Small intestine (tissue), 7 donors: ENCODE measurements at regions not wholly inside any gene's neighbourhood (a gene's known extent, or its start where the extent isn't known, plus 50 kb on each side); places are given as distances from the start of the nearest gene placed in this dataset.

Experiments used
- DNase-seq, 2 donors: peaks; one replicate each; pipeline versions ENCODE4 v3.0.0 to v3.0.0-alpha.2; 2013
- FAIRE-seq: peaks from 2 replicates; lab custom pipeline; 2012; peaks lifted over from hg19 to GRCh38; lab: Jason Lieb, UNC
- H3K27ac ChIP-seq, 3 donors: one replicate each; pipeline ENCODE4 v1.5.1; 2013; ENCODE audit warnings: low read length in 2 of 3, mild to moderate bottlenecking in 2 of 3, control low read depth in 1 of 3, inconsistent platforms in 1 of 3, low read depth in 1 of 3, moderate library complexity in 1 of 3
- H3K27me3 ChIP-seq, 3 donors: one replicate each; pipeline ENCODE4 v1.6.1; 2013; ENCODE audit warnings: low read length in 3 of 3, inconsistent platforms in 1 of 3; ENCODE audit not compliant: control insufficient read depth in 3 of 3, insufficient read depth in 3 of 3
- H3K36me3 ChIP-seq, 3 donors: one replicate each; pipeline ENCODE4 v1.6.1; 2013; ENCODE audit warnings: low read length in 3 of 3, inconsistent platforms in 1 of 3, low read depth in 1 of 3, mild to moderate bottlenecking in 1 of 3, moderate library complexity in 1 of 3; ENCODE audit not compliant: control insufficient read depth in 3 of 3, insufficient read depth in 2 of 3
- H3K4me1 ChIP-seq, 3 donors: one replicate each; pipeline ENCODE4 v1.6.1; 2013; ENCODE audit warnings: low read length in 2 of 3, inconsistent platforms in 1 of 3, low read depth in 1 of 3, mild to moderate bottlenecking in 1 of 3, moderate library complexity in 1 of 3; ENCODE audit not compliant: control insufficient read depth in 3 of 3, insufficient read depth in 2 of 3
- H3K4me3 ChIP-seq, 3 donors: one replicate each; pipeline ENCODE4 v1.5.1; 2013; ENCODE audit warnings: low read length in 3 of 3, control low read depth in 1 of 3, inconsistent platforms in 1 of 3, low read depth in 1 of 3, mild to moderate bottlenecking in 1 of 3, moderate library complexity in 1 of 3
- H3K9me3 ChIP-seq, 2 donors: one replicate each; pipeline ENCODE4 v1.6.1; 2013; ENCODE audit warnings: low read depth in 1 of 2, low read length in 1 of 2; ENCODE audit not compliant: control insufficient read depth in 2 of 2, insufficient read depth in 1 of 2
- WGBS, 3 donors: extraction: QIAGEN DNeasy Blood & Tissue Kit; methylation state at CpG; one replicate each; pipeline ENCODE4 v1.1.7; 2013; 5-methylcytosine and 5-hydroxymethylcytosine counted together
- donor health status: healthy with polysubstance abuse.
- donor health status: control.
- donor health status: control.
- donor health status: Bipolar disorder and iron deficiency.
- donor health status: healthy.

DNA sequence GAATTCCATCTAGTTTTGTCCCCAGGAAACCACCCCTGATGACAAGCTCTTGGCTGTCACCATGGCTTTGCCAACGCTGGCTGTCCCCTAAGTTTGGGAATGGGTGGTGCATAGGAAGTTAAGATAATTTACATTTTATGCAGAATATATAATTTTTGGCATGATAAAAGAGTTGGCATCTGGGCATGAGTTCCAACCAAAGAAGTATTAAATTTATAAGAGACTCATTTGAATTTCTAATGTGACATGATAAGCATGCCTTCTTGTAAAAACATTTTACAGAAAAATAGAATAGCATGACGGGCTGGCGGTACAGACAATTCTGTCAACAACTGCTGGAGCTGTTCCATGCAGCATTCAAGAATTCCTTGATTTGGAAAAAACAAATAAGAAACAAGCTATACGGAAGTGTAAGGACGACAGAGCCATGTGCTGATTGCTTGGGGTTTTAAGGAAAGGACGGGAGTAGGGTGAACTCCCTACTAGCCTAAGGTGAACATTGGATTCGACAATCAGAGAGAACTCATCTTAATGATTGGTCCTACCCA lies 106.8 kb upstream of the C1orf21 start:
- 88 to 91% (median 88%) methylated on average over 7 of the region's 7 CpGs for WGBS, 3 donors
- H3K27me3 ChIP-seq, result peaks cover 0 to 2% (median 0%) of the 10 kb centered on the region in 3 donors
- no peaks in the 10 kb centered on the region for H3K9me3 ChIP-seq
- H3K4me3 ChIP-seq, result no peak overlapping the region
- FAIRE-seq, result no peak
- H3K27ac ChIP-seq, result no peak overlapping the region
- no peaks in the 10 kb centered on the region for H3K36me3 ChIP-seq
- DNase-seq, result no peak
- H3K4me1 ChIP-seq, result no peaks in the 10 kb centered on the region

DNA sequence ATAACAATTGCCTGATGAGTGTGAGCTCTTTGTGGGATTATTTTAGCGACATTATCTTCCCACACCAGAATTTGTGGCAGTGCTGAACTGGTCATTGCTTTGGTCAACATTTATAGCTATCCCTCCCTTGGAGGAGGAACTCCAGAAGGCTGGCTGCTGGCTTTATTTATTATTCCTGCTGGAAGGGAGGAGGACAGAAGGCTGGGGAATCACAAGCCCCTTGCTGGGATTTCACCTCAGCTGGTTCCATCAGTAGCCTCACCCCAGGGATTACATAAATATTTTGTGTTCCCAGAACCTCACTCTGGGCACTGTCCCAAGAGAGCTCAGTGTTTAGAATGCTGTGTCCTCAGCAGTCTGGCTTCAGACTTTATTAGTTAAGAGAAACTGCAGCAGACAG lies 102.8 kb upstream of the C1orf21 start:
- Histone ChIP-seq H3K4me1 (no peaks in the 10 kb centered on the region), H3K4me3 (no peak overlapping the region), H3K27me3 (peaks cover 0 to 2% (median 0%) of the 10 kb centered on the region in 3 donors), H3K9me3 (peaks cover 0 to 15% of the 10 kb centered on the region in 2 donors), H3K27ac (peak overlapping the region in 1 of 3 donors; percentile 15), H3K36me3 (no peaks in the 10 kb centered on the region)
- FAIRE-seq, result no peak
- DNase-seq, result peak in 1 of 2 donors; percentile 38
- 57 to 63% (median 58%) methylated on average over 1 of the region's 1 CpG for WGBS, 3 donors

DNA sequence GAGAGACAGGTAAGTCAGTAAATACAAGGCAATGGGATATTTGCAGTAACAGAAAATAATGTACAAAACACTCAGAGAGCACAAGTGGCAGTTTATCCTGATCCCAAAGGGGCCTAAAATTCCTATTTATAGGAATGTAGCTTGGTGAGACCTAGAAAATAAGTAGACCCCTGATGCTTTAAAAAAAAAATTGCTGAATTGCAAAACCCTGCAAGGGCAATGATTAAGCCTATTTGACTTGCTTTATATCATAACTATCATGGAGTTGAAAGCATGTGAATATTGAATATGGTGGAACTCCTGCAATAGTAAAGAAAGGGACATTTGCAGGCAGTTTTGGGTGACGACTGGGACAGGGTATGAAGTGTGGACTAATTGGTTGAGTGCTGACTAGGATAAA lies 101.9 kb upstream of the C1orf21 start:
- no peaks in the 10 kb centered on the region for H3K36me3 ChIP-seq
- WGBS, 3 donors, result 83 to 96% (median 93%) methylated on average over 1 of the region's 1 CpG
- H3K4me1 ChIP-seq, result no peaks in the 10 kb centered on the region
- peaks cover 0 to 2% (median 0%) of the 10 kb centered on the region in 3 donors for H3K27me3 ChIP-seq
- DNase-seq, result no peak
- FAIRE-seq, result no peak
- H3K9me3 ChIP-seq, result peaks cover 0 to 23% of the 10 kb centered on the region in 2 donors
- H3K27ac ChIP-seq, result no peak overlapping the region
- H3K4me3 ChIP-seq, result no peak overlapping the region

DNA sequence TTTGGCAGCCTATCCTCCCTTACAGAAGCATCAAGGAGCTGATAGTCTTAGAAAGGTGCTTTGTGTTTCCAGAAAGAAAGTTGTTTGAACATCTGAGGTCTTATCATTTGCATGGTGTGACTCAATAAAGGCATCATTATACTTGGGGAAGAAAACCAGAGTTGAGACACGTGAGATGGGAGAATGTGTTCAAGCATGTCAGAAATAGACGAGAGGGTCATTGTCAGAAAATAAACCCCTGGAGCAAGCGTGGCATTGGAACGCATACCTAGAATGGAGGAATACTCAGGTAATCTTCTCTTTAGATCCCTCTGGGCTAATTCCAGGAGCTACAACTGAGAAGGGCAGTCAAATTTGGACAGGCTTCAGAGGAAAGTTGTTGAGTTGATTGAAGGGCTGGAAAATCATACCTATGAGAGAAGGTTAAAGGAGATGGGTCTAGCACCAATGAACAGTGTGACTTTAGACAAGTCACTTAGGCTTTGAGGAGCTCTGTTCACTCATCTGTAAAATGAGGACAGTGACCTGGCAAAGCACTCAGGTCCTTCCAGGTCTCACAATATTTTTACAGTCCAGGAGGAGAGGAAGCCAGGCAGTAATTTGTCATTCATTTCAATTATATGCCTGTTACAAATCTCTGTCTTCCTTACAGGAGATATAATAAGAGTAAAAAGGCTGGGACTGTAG lies 101.3 kb upstream of the C1orf21 start:
- Histone ChIP-seq H3K36me3 (no peaks in the 10 kb centered on the region), H3K9me3 (peaks cover 0 to 29% of the 10 kb centered on the region in 2 donors), H3K27ac (no peak overlapping the region), H3K4me1 (no peaks in the 10 kb centered on the region), H3K27me3 (peaks cover 0 to 2% (median 0%) of the 10 kb centered on the region in 3 donors), H3K4me3 (no peak overlapping the region)
- FAIRE-seq (no peak), DNase-seq (no peak)
- WGBS, 3 donors, result 89 to 92% (median 90%) methylated on average over 4 of the region's 4 CpGs

DNA sequence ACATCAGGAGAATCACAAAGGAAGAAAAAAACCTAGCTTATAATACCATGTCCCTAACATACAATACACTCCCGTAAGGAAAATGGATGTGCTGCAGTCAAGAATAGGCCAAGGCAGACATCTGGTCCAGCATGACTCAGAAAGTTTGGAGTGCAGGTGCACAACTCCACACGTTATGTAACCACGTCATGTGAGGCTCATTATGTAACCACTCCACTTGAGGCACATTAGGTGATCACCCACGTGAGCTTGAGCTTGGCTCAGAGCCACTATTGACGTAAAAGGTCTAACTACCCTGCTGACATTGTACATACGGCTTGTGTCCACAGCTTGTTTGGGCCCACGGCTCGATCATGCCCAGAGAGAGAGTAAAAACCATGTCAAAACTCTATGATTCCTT lies 99.8 kb upstream of the C1orf21 start:
- peaks cover 0 to 29% of the 10 kb centered on the region in 2 donors for H3K9me3 ChIP-seq
- H3K36me3 ChIP-seq, result no peaks in the 10 kb centered on the region
- 70 to 78% (median 72%) methylated on average over 8 of the region's 8 CpGs for WGBS, 3 donors
- no peaks in the 10 kb centered on the region for H3K4me1 ChIP-seq
- FAIRE-seq, result no peak
- no peak for DNase-seq
- peaks cover 0 to 2% (median 0%) of the 10 kb centered on the region in 3 donors for H3K27me3 ChIP-seq
- no peak overlapping the region for H3K27ac ChIP-seq
- no peak overlapping the region for H3K4me3 ChIP-seq

DNA sequence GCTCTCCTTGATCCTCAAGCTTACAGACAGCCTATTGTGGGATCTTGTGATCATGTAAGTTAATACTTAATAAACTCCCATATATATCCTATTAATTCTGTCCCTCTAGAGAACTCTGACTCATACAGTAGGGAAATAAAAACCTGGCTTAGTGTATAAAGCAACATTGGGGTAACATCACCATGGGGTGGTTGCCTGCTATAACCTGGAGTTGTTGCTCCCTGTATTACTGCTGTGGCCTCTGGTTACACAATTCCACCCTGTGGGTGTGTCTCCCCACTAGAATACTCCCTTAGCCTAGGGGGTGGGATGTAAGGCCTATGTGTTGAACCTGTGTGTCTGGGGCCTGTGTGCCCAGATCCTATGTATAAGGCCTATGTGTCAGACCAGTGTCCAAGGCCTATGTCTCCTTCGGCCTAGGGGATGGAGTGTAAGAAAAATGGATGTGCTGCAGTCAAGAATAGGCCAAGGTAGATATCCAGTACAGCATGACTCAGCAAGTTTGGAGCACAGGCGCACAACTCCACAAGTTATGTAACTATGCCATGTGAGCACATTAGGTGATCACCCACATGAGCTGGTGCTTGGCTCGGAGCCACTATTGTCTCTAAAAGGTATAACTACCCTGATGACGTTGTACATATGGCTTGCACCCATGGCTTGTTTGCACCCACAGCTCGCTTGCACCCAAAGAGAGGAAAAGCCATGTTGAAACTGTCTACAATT lies 96.8 kb upstream of the C1orf21 start:
- H3K4me3 ChIP-seq, result no peak overlapping the region
- FAIRE-seq (no peak), DNase-seq (peak in 1 of 2 donors; percentile 4)
- no peaks in the 10 kb centered on the region for H3K36me3 ChIP-seq
- no peaks in the 10 kb centered on the region for H3K27me3 ChIP-seq
- peaks cover 0 to 29% of the 10 kb centered on the region in 2 donors for H3K9me3 ChIP-seq
- WGBS, 3 donors, result 82 to 87% (median 85%) methylated on average over 5 of the region's 5 CpGs
- no peaks in the 10 kb centered on the region for H3K4me1 ChIP-seq
- H3K27ac ChIP-seq, result no peak overlapping the region

DNA sequence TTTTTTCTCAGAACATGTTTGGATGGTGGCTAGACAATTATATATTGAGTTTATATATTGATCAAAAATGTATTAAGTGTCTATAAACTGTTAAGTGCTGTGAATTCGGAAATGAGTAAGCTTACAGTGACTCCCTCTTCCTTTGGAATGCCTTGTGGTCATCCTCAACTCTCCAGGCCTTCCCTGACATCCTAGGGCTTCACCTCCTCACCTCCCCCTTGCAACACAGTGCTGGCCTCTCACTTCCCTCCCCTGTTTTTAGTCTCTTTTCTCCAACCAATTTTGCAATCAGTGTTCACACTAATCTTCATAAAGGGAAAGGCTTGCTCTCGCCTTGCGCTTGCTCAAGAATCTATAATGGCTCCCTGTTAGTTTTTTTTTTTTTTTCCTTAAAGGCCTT lies 95.1 kb upstream of the C1orf21 start:
- H3K27me3 ChIP-seq, result no peaks in the 10 kb centered on the region
- H3K9me3 ChIP-seq, result peaks cover 0 to 29% of the 10 kb centered on the region in 2 donors
- H3K36me3 ChIP-seq, result no peaks in the 10 kb centered on the region
- 77 to 87% (median 85%) methylated on average over 3 of the region's 3 CpGs for WGBS, 3 donors
- H3K4me1 ChIP-seq, result no peaks in the 10 kb centered on the region
- FAIRE-seq, result no peak
- no peak overlapping the region for H3K4me3 ChIP-seq
- DNase-seq, result no peak
- no peak overlapping the region for H3K27ac ChIP-seq

DNA sequence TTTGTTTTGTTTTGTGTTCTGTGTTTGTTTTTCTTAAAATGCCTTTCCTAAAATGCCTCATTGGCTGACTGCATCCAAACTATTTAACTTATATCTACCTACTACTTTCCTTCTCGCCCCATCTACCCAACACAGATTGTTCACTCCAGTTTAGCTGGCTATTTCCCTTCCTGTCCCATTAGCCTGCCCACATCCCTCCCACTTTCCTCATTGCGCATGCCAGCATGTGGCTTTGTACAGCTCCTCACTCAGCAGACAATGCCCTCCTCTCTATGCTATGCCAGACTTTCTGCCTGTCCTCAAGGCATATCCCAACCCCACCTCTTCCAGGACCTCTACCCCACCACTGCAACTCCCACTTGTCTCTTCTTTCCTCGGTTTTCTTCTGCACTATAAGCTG lies 94.7 kb upstream of the C1orf21 start:
- FAIRE-seq (no peak), DNase-seq (no peak)
- 66 to 84% (median 73%) methylated on average over 3 of the region's 3 CpGs for WGBS, 3 donors
- H3K9me3 ChIP-seq, result peaks cover 0 to 25% of the 10 kb centered on the region in 2 donors
- H3K27me3 ChIP-seq, result no peaks in the 10 kb centered on the region
- no peaks in the 10 kb centered on the region for H3K36me3 ChIP-seq
- peaks cover 0 to under 1% (median 0%) of the 10 kb centered on the region in 3 donors for H3K4me1 ChIP-seq
- no peak overlapping the region for H3K27ac ChIP-seq
- no peak overlapping the region for H3K4me3 ChIP-seq
